ENCODE measurements at regions not wholly inside any gene's neighbourhood (a gene's known extent, or its start where the extent isn't known, plus 50 kb on each side); places are given as distances from the start of the nearest gene placed in this dataset.

GRCh38 chr7:11895337-11895736, 63.3 kb upstream of the THSD7A start:
- H3F3A ChIP-seq (ENCODE audit: insufficient read depth, low read length), result no peaks in the 10 kb centered on the region

GRCh38 chr7:11896663-11897062, 64.7 kb upstream of the THSD7A start:
- no peaks in the 10 kb centered on the region for H3K27me3 ChIP-seq (replicated peaks; ENCODE audit: insufficient read depth, low read length)
- H3K9me2 ChIP-seq (replicated peaks; ENCODE audit: insufficient read depth, low read length), result no peaks in the 10 kb centered on the region
- H3K4me2 ChIP-seq (ENCODE audit: low read depth, low read length), result no peak overlapping the region
- DNase-seq, result no peak
- no peak overlapping the region for H3K9ac ChIP-seq (ENCODE audit: low read length)
- no peak overlapping the region for H2AFZ ChIP-seq (ENCODE audit: low read length)
- no peak for TF ChIP-seq EZH2 (optimal IDR thresholded peaks at IDR 0.05; ENCODE audit: low read depth, low read length)
- no peak for TF ChIP-seq EZH2phosphoT487 (IDR thresholded peaks at IDR 0.05; ENCODE audit: low read length)
- no peak for TF ChIP-seq CTCF (IDR thresholded peaks at IDR 0.05; ENCODE audit: low read length)
- no peaks in the 10 kb centered on the region for H3K4me1 ChIP-seq (ENCODE audit: low read length)
- H3K36me3 ChIP-seq (replicated peaks; ENCODE audit: insufficient read depth, low read length), result no peaks in the 10 kb centered on the region
- no peaks in the 10 kb centered on the region for H3K79me2 ChIP-seq (ENCODE audit: low read length)
- no peak overlapping the region for H3K27ac ChIP-seq (ENCODE audit: low read length)
- H4K20me1 ChIP-seq (ENCODE audit: insufficient read depth, low read length), result no peaks in the 10 kb centered on the region
- no peaks in the 10 kb centered on the region for H3F3A ChIP-seq (ENCODE audit: insufficient read depth, low read length)
- H3K4me3 ChIP-seq (ENCODE audit: low read length), result no peak overlapping the region
- no peaks in the 10 kb centered on the region for H3K9me3 ChIP-seq (replicated peaks; ENCODE audit: insufficient read depth, low read length)

More at GRCh38 chr7:11895337-11895736, 63.3 kb upstream of the THSD7A start:
- TF ChIP-seq EZH2phosphoT487 (IDR thresholded peaks at IDR 0.05; ENCODE audit: low read length) (no peak), CTCF (IDR thresholded peaks at IDR 0.05; ENCODE audit: low read length) (no peak), EZH2 (optimal IDR thresholded peaks at IDR 0.05; ENCODE audit: low read depth, low read length) (no peak)
- H3K9ac ChIP-seq (ENCODE audit: low read length), result no peak overlapping the region
- H3K4me2 ChIP-seq (ENCODE audit: low read depth, low read length), result no peak overlapping the region
- no peaks in the 10 kb centered on the region for H3K9me3 ChIP-seq (replicated peaks; ENCODE audit: insufficient read depth, low read length)
- H3K79me2 ChIP-seq (ENCODE audit: low read length), result no peaks in the 10 kb centered on the region
- DNase-seq, result no peak
- no peaks in the 10 kb centered on the region for H3K36me3 ChIP-seq (replicated peaks; ENCODE audit: insufficient read depth, low read length)
- H3K4me3 ChIP-seq (ENCODE audit: low read length), result no peak overlapping the region
- no peaks in the 10 kb centered on the region for H3K27me3 ChIP-seq (replicated peaks; ENCODE audit: insufficient read depth, low read length)
- H3K4me1 ChIP-seq (ENCODE audit: low read length), result no peaks in the 10 kb centered on the region
- no peaks in the 10 kb centered on the region for H4K20me1 ChIP-seq (ENCODE audit: insufficient read depth, low read length)
- H3K27ac ChIP-seq (ENCODE audit: low read length), result no peak overlapping the region
- H2AFZ ChIP-seq (ENCODE audit: low read length), result no peak overlapping the region
- H3K9me2 ChIP-seq (replicated peaks; ENCODE audit: insufficient read depth, low read length), result no peaks in the 10 kb centered on the region

DNA sequence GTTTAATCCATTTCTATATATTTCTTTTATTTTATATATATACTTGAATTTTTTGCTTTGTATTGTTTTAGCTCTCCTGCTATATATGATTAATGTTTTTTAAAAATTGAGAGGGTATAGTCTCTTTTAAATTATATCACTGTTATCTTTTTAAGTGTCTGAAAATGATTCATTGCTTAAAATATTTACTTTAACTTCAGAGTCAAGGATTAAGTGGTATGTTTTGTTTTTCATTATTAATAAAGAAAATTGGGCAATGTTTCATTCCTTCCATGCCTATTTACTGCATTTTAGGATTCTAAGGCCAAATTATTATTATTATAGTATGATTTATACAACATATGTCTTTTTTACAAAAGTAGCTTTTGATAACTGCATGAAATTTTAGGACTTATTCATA, 67.2 kb upstream of the THSD7A start:
- no peaks in the 10 kb centered on the region for H3K27me3 ChIP-seq (replicated peaks; ENCODE audit: insufficient read depth, low read length)
- no peaks in the 10 kb centered on the region for H3K36me3 ChIP-seq (replicated peaks; ENCODE audit: insufficient read depth, low read length)
- H3K79me2 ChIP-seq (ENCODE audit: low read length), result no peaks in the 10 kb centered on the region
- H2AFZ ChIP-seq (ENCODE audit: low read length), result no peak overlapping the region
- no peak overlapping the region for H3K9ac ChIP-seq (ENCODE audit: low read length)
- TF ChIP-seq EZH2phosphoT487 (IDR thresholded peaks at IDR 0.05; ENCODE audit: low read length) (no peak), EZH2 (optimal IDR thresholded peaks at IDR 0.05; ENCODE audit: low read depth, low read length) (no peak), CTCF (IDR thresholded peaks at IDR 0.05; ENCODE audit: low read length) (no peak)
- H3K4me3 ChIP-seq (ENCODE audit: low read length), result no peak overlapping the region
- H3K4me1 ChIP-seq (ENCODE audit: low read length), result no peaks in the 10 kb centered on the region
- H4K20me1 ChIP-seq (ENCODE audit: insufficient read depth, low read length), result no peaks in the 10 kb centered on the region
- H3K4me2 ChIP-seq (ENCODE audit: low read depth, low read length), result no peak overlapping the region
- no peaks in the 10 kb centered on the region for H3F3A ChIP-seq (ENCODE audit: insufficient read depth, low read length)
- no peaks in the 10 kb centered on the region for H3K9me3 ChIP-seq (replicated peaks; ENCODE audit: insufficient read depth, low read length)
- no peak for DNase-seq
- H3K9me2 ChIP-seq (replicated peaks; ENCODE audit: insufficient read depth, low read length), result no peaks in the 10 kb centered on the region
- H3K27ac ChIP-seq (ENCODE audit: low read length), result no peak overlapping the region

All from MM.1S (cell line).